RWPE2 (cell line): ENCODE measurements at regions not wholly inside any gene's neighbourhood (a gene's known extent, or its start where the extent isn't known, plus 50 kb on each side); places are given as distances from the start of the nearest gene placed in this dataset.

Experiments
- ATAC-seq: fragments of 200-7000 bp; cut with Tn5 transposase; 3 replicates; pipeline ENCODE4 v1.9.1; 2021; ENCODE audit warnings: low read depth
- DNase-seq: peaks from one replicate; pipeline ENCODE4 v3.0.0-alpha.2; 2020; ENCODE audit warnings: low spot score
- H3K27ac ChIP-seq: fragments of 450-650 bp; 2 replicates; pipeline ENCODE4 v1.5.1; 2017; ENCODE audit warnings: mild to moderate bottlenecking; ENCODE audit not compliant: poor library complexity, severe bottlenecking
- H3K27me3 ChIP-seq: fragments of 250-450 bp; sonication (Bioruptor Pico); 2 replicates; pipeline ENCODE4 v1.5.1; 2021; ENCODE audit warnings: mild to moderate bottlenecking, moderate library complexity; ENCODE audit not compliant: insufficient read depth, poor library complexity, severe bottlenecking
- H3K36me3 ChIP-seq: fragments of 250-450 bp; sonication (Bioruptor Pico); 2 replicates; pipeline ENCODE4 v1.5.1; 2020; ENCODE audit warnings: low read depth, mild to moderate bottlenecking, moderate library complexity
- H3K4me1 ChIP-seq: fragments of 250-450 bp; sonication (Bioruptor Pico); 2 replicates; pipeline ENCODE4 v1.5.1; 2021; ENCODE audit warnings: mild to moderate bottlenecking, moderate library complexity; ENCODE audit not compliant: insufficient read depth, poor library complexity, severe bottlenecking
- H3K4me3 ChIP-seq: fragments of 250-450 bp; sonication (Bioruptor Pico); 2 replicates; pipeline ENCODE4 v1.5.1; 2021; ENCODE audit warnings: mild to moderate bottlenecking, moderate library complexity; ENCODE audit not compliant: severe bottlenecking
- H3K9me3 ChIP-seq: fragments of 250-450 bp; sonication (Bioruptor Pico); 2 replicates; pipeline ENCODE4 v1.5.1; 2021; ENCODE audit warnings: mild to moderate bottlenecking, moderate library complexity; ENCODE audit not compliant: severe bottlenecking
- TF ChIP-seq, protein P1 (sequence below): fragments of 450-650 bp; IDR thresholded peaks from one replicate; pipeline ENCODE4 v1.5.1; 2017; ENCODE audit warnings: mild to moderate bottlenecking, moderate library complexity; ENCODE audit not compliant: poor library complexity, severe bottlenecking

DNA sequence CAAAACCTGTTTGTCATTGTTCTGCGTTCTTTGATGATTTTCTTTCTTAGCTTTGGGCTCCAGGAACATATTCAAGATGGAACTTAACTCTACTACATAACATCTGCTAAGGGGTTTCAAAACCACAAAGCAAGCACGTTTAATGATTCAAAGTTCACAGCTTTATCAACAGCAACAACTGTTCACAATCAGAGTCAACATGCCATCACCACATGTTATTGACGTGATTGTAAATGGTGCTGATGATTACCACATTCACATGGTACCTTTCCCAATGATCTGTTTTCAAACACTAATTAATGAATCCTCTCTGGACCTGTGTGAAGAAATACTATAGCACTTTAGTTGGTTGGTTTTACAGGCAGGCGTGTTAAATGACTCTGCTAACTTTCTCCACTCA lies 180.6 kb upstream of the CEP162 start:
- H3K4me1 ChIP-seq = no peaks in the 10 kb centered on the region
- peaks cover 23% of the 10 kb centered on the region for H3K27me3 ChIP-seq
- TF ChIP-seq, protein P1, sequence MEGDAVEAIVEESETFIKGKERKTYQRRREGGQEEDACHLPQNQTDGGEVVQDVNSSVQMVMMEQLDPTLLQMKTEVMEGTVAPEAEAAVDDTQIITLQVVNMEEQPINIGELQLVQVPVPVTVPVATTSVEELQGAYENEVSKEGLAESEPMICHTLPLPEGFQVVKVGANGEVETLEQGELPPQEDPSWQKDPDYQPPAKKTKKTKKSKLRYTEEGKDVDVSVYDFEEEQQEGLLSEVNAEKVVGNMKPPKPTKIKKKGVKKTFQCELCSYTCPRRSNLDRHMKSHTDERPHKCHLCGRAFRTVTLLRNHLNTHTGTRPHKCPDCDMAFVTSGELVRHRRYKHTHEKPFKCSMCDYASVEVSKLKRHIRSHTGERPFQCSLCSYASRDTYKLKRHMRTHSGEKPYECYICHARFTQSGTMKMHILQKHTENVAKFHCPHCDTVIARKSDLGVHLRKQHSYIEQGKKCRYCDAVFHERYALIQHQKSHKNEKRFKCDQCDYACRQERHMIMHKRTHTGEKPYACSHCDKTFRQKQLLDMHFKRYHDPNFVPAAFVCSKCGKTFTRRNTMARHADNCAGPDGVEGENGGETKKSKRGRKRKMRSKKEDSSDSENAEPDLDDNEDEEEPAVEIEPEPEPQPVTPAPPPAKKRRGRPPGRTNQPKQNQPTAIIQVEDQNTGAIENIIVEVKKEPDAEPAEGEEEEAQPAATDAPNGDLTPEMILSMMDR = no peak
- ATAC-seq (no peak), DNase-seq (no peak)
- no peaks in the 10 kb centered on the region for H3K9me3 ChIP-seq
- no peaks in the 10 kb centered on the region for H3K36me3 ChIP-seq
- H3K4me3 ChIP-seq = no peak overlapping the region
- H3K27ac ChIP-seq = no peak overlapping the region

- Histone ChIP-seq H3K27me3 (peaks cover 16% of the 10 kb centered on the region), H3K4me3 (no peak overlapping the region), H3K4me1 (no peaks in the 10 kb centered on the region), H3K36me3 (no peaks in the 10 kb centered on the region), H3K9me3 (no peaks in the 10 kb centered on the region), H3K27ac (no peak overlapping the region)
- TF ChIP-seq, protein P1 = no peak
- ATAC-seq = no peak
- no peak for DNase-seq
Measured at GRCh38 chr6:84403545-84403944, 176.1 kb upstream of the CEP162 start.

DNA sequence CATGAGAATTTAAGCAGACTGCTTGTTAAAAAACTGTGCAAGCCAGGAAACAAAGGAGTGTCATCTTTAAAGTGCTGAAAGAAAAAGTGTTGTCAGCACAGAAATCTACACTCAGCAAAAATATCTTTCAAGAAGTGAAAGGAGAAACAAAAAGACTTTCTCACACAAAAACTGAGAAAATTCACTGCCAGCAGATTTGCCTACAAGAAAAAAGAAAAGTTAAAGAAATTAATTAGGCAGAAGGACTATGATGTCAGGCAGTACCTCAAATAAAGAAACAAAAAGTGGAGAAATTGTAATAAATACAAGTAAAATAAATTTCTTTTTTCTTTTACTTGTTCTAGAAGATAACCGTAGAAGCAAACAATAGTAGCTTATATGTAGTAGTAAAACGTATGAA lies 171.6 kb upstream of the CEP162 start:
- Histone ChIP-seq H3K4me1 (no peaks in the 10 kb centered on the region), H3K9me3 (no peaks in the 10 kb centered on the region), H3K27me3 (peaks cover 8% of the 10 kb centered on the region), H3K27ac (no peak overlapping the region), H3K36me3 (no peaks in the 10 kb centered on the region), H3K4me3 (no peak overlapping the region)
- ATAC-seq = no peak
- TF ChIP-seq, protein P1 = no peak
- no peak for DNase-seq

GRCh38 chr6:84392261-84392660 lies 164.8 kb upstream of the CEP162 start:
- Histone ChIP-seq H3K4me1 (no peaks in the 10 kb centered on the region), H3K4me3 (no peak overlapping the region), H3K27me3 (no peaks in the 10 kb centered on the region), H3K36me3 (no peaks in the 10 kb centered on the region), H3K9me3 (peaks cover 7% of the 10 kb centered on the region), H3K27ac (no peak overlapping the region)
- TF ChIP-seq, protein P1 = no peak
- ATAC-seq (no peak), DNase-seq (no peak)

- no peak overlapping the region for H3K4me3 ChIP-seq
- TF ChIP-seq, protein P1 = no peak
- no peaks in the 10 kb centered on the region for H3K4me1 ChIP-seq
- H3K27me3 ChIP-seq = no peaks in the 10 kb centered on the region
- no peak for DNase-seq
- H3K27ac ChIP-seq = no peak overlapping the region
- no peak for ATAC-seq
- no peaks in the 10 kb centered on the region for H3K36me3 ChIP-seq
- peaks cover 7% of the 10 kb centered on the region for H3K9me3 ChIP-seq
Measured at GRCh38 chr6:84390851-84391250, 163.4 kb upstream of the CEP162 start.
